SK-N-SH treated with all-trans-retinoic acid at 6 μM for 48 hours (cell line): ENCODE measurements at regions not wholly inside any gene's neighbourhood (a gene's known extent, or its start where the extent isn't known, plus 50 kb on each side); places are given as distances from the start of the nearest gene placed in this dataset.
"Not testable (repeated sequence)": the region's sequence is repeated elsewhere in the genome, so short reads cannot be mapped to it uniquely, and the experiment has no call there.

ENCODE experiments used
- ATAC-seq: fragments of 200-7000 bp; cut with Tn5 transposase; 3 replicates; pipeline ENCODE4 v1.9.1; 2020; ENCODE audit warnings: mild to moderate bottlenecking, moderate library complexity
- ARNTL ChIP-seq: fragments of 450-650 bp; formaldehyde crosslinking; IDR thresholded peaks from 2 replicates; pipeline ENCODE4 v1.5.0; 2020; ENCODE audit warnings: low read depth, mild to moderate bottlenecking, moderate library complexity, borderline replicate concordance
- BACH2 ChIP-seq: fragments of 250-450 bp; sonication (Bioruptor Pico); IDR thresholded peaks from 2 replicates; pipeline ENCODE4 v1.9.0; 2021; ENCODE audit warnings: mild to moderate bottlenecking, borderline replicate concordance
- CREB5 ChIP-seq: fragments of 250-450 bp; sonication (Bioruptor Pico); IDR thresholded peaks from 2 replicates; pipeline ENCODE4 v1.5.1; 2020; ENCODE audit warnings: low read depth, mild to moderate bottlenecking, moderate library complexity
- CSRNP3 ChIP-seq: fragments of 250-450 bp; sonication (Bioruptor Pico); IDR thresholded peaks from 2 replicates; pipeline ENCODE4 v1.5.1; 2021; ENCODE audit warnings: mild to moderate bottlenecking, moderate library complexity
- ESRRG ChIP-seq: fragments of 250-450 bp; sonication (Bioruptor Pico); IDR thresholded peaks from 2 replicates; pipeline ENCODE4 v1.6.1; 2021; ENCODE audit warnings: mild to moderate bottlenecking
- GLIS3 ChIP-seq: fragments of 250-450 bp; sonication (Bioruptor Pico); IDR thresholded peaks from 2 replicates; pipeline ENCODE4 v1.5.0; 2020; ENCODE audit warnings: mild to moderate bottlenecking, moderate library complexity
- ISL1 ChIP-seq: fragments of 250-450 bp; sonication (Bioruptor Pico); IDR thresholded peaks from 2 replicates; pipeline ENCODE4 v2.1.2; 2022; ENCODE audit warnings: mild to moderate bottlenecking, moderate library complexity
- OSR1 ChIP-seq: fragments of 250-450 bp; sonication (Bioruptor Pico); IDR thresholded peaks from 2 replicates; pipeline ENCODE4 v1.8.0; 2022; ENCODE audit warnings: moderate library complexity, mild to moderate bottlenecking, inconsistent platforms
- POU6F1 ChIP-seq: fragments of 250-450 bp; sonication (Bioruptor Pico); IDR thresholded peaks from 2 replicates; pipeline ENCODE4 v1.8.0; 2021; ENCODE audit warnings: low read depth, mild to moderate bottlenecking, moderate library complexity, borderline replicate concordance
- PPARA ChIP-seq: fragments of 250-450 bp; sonication (Bioruptor Pico); IDR thresholded peaks from 2 replicates; pipeline ENCODE4 v1.5.0; 2020; ENCODE audit warnings: mild to moderate bottlenecking, borderline replicate concordance
- RARB ChIP-seq: fragments of 250-450 bp; sonication (Bioruptor Pico); IDR thresholded peaks from 2 replicates; pipeline ENCODE4 v1.8.0; 2021; ENCODE audit warnings: mild to moderate bottlenecking, moderate library complexity
- SNAI2 ChIP-seq: fragments of 250-450 bp; sonication (Bioruptor Pico); IDR thresholded peaks from 2 replicates; pipeline ENCODE4 v1.5.0; 2020; ENCODE audit warnings: mild to moderate bottlenecking, moderate library complexity
- TCF4 ChIP-seq: fragments of 250-450 bp; sonication (Bioruptor Pico); IDR thresholded peaks from 2 replicates; pipeline ENCODE4 v1.8.0; 2021; ENCODE audit warnings: mild to moderate bottlenecking, moderate library complexity, borderline replicate concordance
- TOX ChIP-seq: fragments of 250-450 bp; sonication (Bioruptor Pico); IDR thresholded peaks from 2 replicates; pipeline ENCODE4 v1.8.0; 2021; ENCODE audit warnings: mild to moderate bottlenecking, moderate library complexity, borderline replicate concordance
- TSHZ2 ChIP-seq: fragments of 250-450 bp; sonication (Bioruptor Pico); IDR thresholded peaks from 2 replicates; pipeline ENCODE4 v1.5.0; 2020; ENCODE audit warnings: mild to moderate bottlenecking, moderate library complexity
- ZFP3 ChIP-seq: fragments of 250-450 bp; sonication (Bioruptor Pico); IDR thresholded peaks from 2 replicates; pipeline ENCODE4 v1.5.0; 2020; ENCODE audit warnings: mild to moderate bottlenecking, moderate library complexity
- ZFP30 ChIP-seq: fragments of 450-650 bp; formaldehyde crosslinking; IDR thresholded peaks from 2 replicates; pipeline ENCODE4 v1.5.0; 2022; ENCODE audit warnings: mild to moderate bottlenecking, moderate library complexity
- ZNF565 ChIP-seq: fragments of 450-650 bp; formaldehyde crosslinking; conservative IDR thresholded peaks from 2 replicates; pipeline ENCODE4 v1.5.0; 2020; ENCODE audit warnings: low read depth, mild to moderate bottlenecking, moderate library complexity
- ZNF70 ChIP-seq: fragments of 450-650 bp; formaldehyde crosslinking; IDR thresholded peaks from 2 replicates; pipeline ENCODE4 v1.5.0; 2020; ENCODE audit warnings: mild to moderate bottlenecking, moderate library complexity
- ZNF8 ChIP-seq: fragments of 450-650 bp; formaldehyde crosslinking; IDR thresholded peaks from 2 replicates; pipeline ENCODE4 v1.5.0; 2020; ENCODE audit warnings: mild to moderate bottlenecking, moderate library complexity

- no peak for ATAC-seq
- TF ChIP-seq TCF4 (no peak), ZNF70 (CRISPR knock-in tag) (no peak), PPARA (CRISPR knock-in tag) (no peak), TSHZ2 (CRISPR knock-in tag) (no peak), BACH2 (CRISPR knock-in tag) (no peak), CREB5 (CRISPR knock-in tag) (no peak), SNAI2 (no peak), GLIS3 (CRISPR knock-in tag) (no peak), POU6F1 (CRISPR knock-in tag) (no peak)
- TF ChIP-seq, all 23 proteins: peak for 0
These were observed 959.2 kb upstream of the SEMA6A start for GRCh38 chr5:117533792-117534191.

- ATAC-seq: not testable (repeated sequence)
These were observed 958.5 kb upstream of the SEMA6A start for GRCh38 chr5:117533051-117533670.

GRCh38 chr5:117519957-117520500 is 945.4 kb upstream of the SEMA6A start:
- ATAC-seq: no peak
- no peak for TF ChIP-seq GLIS3 (CRISPR knock-in tag)
- TF ChIP-seq RARB (CRISPR knock-in tag): no peak
- TF ChIP-seq TOX: no peak
- no peak for TF ChIP-seq TCF4
- no peak for TF ChIP-seq ARNTL (CRISPR knock-in tag)
- TF ChIP-seq ZFP3 (CRISPR knock-in tag): no peak
- TF ChIP-seq ZNF8 (CRISPR knock-in tag): no peak
- no peak for TF ChIP-seq ZNF565 (CRISPR knock-in tag)
- no peak for TF ChIP-seq ZFP30 (CRISPR knock-in tag)
- TF ChIP-seq, all 23 proteins: peak for 0

GRCh38 chr5:117504305-117504704 is 929.7 kb upstream of the SEMA6A start:
- TF ChIP-seq SNAI2: no peak
- TF ChIP-seq TCF4: no peak
- no peak for ATAC-seq

GRCh38 chr5:117497601-117498000 is 923.0 kb upstream of the SEMA6A start:
- TF ChIP-seq SNAI2: no peak
- no peak for TF ChIP-seq TCF4
- no peak for TF ChIP-seq OSR1 (CRISPR knock-in tag)
- no peak for ATAC-seq

- no peak for ATAC-seq
- TF ChIP-seq RARB (CRISPR knock-in tag): no peak
- TF ChIP-seq ESRRG (CRISPR knock-in tag): no peak
- no peak for TF ChIP-seq OSR1 (CRISPR knock-in tag)
- TF ChIP-seq ZFP30 (CRISPR knock-in tag): no peak
- no peak for TF ChIP-seq POU6F1 (CRISPR knock-in tag)
- no peak for TF ChIP-seq CSRNP3 (CRISPR knock-in tag)
- no peak for TF ChIP-seq ZNF70 (CRISPR knock-in tag)
- TF ChIP-seq CREB5 (CRISPR knock-in tag): no peak
- no peak for TF ChIP-seq ISL1 (CRISPR knock-in tag)
These were observed 922.2 kb upstream of the SEMA6A start for GRCh38 chr5:117496801-117497200.
